SJCRH30 (cell line): ENCODE measurements at regions not wholly inside any gene's neighbourhood (a gene's known extent, or its start where the extent isn't known, plus 50 kb on each side); places are given as distances from the start of the nearest gene placed in this dataset.

Experiments used
- DNase-seq, 2 experiments: peaks; one replicate each; pipeline ENCODE4 v3.0.0-alpha.2; 2015 to 2020
- H3K27ac ChIP-seq: fragments of 250-450 bp; sonication (Bioruptor Pico); 2 replicates; pipeline ENCODE4 v1.5.1; 2020; ENCODE audit warnings: mild to moderate bottlenecking, moderate library complexity
- H3K27me3 ChIP-seq: fragments of 250-450 bp; sonication (Bioruptor Pico); 2 replicates; pipeline ENCODE4 v1.5.1; 2020; ENCODE audit warnings: mild to moderate bottlenecking, moderate library complexity
- H3K36me3 ChIP-seq: fragments of 250-450 bp; sonication (Bioruptor Pico); 2 replicates; pipeline ENCODE4 v1.5.1; 2020; ENCODE audit warnings: mild to moderate bottlenecking, moderate library complexity
- H3K4me1 ChIP-seq: fragments of 250-450 bp; sonication (Bioruptor Pico); 2 replicates; pipeline ENCODE4 v1.5.1; 2020; ENCODE audit warnings: mild to moderate bottlenecking, moderate library complexity
- H3K4me3 ChIP-seq: fragments of 250-450 bp; sonication (Bioruptor Pico); 2 replicates; pipeline ENCODE4 v1.5.1; 2020; ENCODE audit warnings: mild to moderate bottlenecking, moderate library complexity
- H3K9me3 ChIP-seq: fragments of 250-450 bp; sonication (Bioruptor Pico); replicated peaks from 2 replicates; pipeline ENCODE4 v1.5.1; 2020; ENCODE audit warnings: mild to moderate bottlenecking, moderate library complexity

DNA sequence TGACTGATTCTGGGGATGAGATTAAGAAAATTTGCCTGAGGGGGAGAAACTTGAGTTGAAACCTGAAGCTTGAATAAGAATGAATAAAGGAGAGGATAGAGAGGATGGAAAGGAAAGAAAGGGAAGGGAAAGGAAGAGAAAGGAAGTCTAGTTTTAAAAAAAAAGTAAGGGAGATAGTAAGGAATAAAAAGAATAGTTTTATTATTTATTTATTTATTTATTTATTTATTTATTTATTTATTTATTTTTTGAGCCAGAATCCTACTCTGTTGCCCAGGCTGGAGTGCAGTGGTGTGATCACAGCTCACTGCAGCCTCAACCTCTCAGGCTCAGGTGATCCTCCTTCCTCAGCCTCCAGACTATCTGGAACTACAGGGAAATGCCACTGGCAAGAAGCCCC, 62.0 kb upstream of the NAF1 start:
- Histone ChIP-seq H3K27me3 (no peaks in the 10 kb centered on the region), H3K27ac (no peak overlapping the region), H3K36me3 (no peaks in the 10 kb centered on the region), H3K4me1 (peaks cover 6% of the 10 kb centered on the region; the same call in 1 of the 2 replicates), H3K9me3 (no peaks in the 10 kb centered on the region), H3K4me3 (no peak overlapping the region)
- DNase-seq: no peak

DNA sequence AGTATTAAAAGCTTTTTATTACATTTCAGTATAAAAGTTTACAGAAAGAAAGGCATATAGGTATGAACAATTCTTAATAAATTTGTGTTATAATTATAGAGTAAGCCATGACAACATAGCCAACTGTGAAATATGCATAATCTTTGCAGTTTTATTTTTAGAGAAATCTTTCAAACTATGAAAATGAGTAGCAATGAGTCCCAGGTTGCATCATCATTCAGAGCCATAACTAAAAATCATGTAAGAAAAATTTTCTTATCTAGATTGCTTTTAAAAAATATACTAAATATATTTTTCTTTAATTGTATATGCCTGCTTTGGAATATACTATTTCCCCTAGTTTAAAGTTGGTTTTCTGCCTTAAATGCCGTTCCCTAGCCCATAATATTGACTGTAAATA, 54.8 kb upstream of the NAF1 start:
- Histone ChIP-seq H3K27ac (no peak overlapping the region), H3K27me3 (no peaks in the 10 kb centered on the region), H3K4me1 (no peaks in the 10 kb centered on the region), H3K9me3 (no peaks in the 10 kb centered on the region), H3K36me3 (no peaks in the 10 kb centered on the region), H3K4me3 (no peak overlapping the region)
- no peak for DNase-seq

DNA sequence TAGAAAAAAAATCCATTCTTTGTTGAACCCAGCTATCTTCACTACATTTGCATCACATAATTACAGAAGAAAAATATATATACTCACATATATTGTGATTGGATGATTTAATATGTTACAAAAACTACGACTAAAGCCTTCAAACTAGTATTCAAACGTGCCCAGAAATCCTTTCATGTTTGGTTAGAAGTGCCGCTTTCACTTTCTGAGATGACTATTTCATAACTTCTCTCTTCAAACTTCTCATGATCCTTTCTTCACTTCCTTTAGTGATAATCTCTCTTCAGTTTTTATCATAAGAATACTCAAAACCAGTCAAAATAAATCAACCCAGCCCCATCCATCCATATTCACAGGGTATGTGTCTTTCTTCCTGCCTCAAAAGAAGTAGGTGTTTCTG, 50.8 kb upstream of the NAF1 start:
- no peak overlapping the region for H3K27ac ChIP-seq
- H3K36me3 ChIP-seq: no peaks in the 10 kb centered on the region
- H3K4me3 ChIP-seq: no peak overlapping the region
- no peaks in the 10 kb centered on the region for H3K27me3 ChIP-seq
- H3K4me1 ChIP-seq: no peaks in the 10 kb centered on the region
- DNase-seq: no peak
- no peaks in the 10 kb centered on the region for H3K9me3 ChIP-seq
